ENCODE measurements at regions not wholly inside any gene's neighbourhood (a gene's known extent, or its start where the extent isn't known, plus 50 kb on each side); places are given as distances from the start of the nearest gene placed in this dataset.
A peak's percentile ranks its signal among the peaks of the same experiment; 100 is the strongest.

DNA sequence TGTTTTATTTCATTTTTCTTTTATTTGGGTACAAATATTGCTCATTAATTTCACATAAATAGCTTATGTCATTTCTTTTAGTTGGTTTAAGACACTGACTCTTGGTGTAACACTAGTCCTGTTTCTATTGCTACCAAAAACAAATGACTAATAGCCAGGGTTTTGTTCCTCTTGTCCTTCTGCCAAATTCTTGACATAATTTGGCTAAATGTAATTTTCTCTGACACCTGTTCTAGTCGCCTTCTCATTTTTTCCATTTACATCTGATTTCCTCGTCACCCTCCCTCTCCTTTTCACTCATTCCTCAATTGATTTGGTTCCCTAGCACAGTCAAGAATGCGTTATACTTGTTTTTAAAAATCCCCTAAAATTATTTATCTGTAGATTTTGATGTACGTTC is 1718.7 kb downstream of the EFNB2 start:
- DNase-seq (ENCODE audit: low read depth in 2 of 2) = no peak

DNA sequence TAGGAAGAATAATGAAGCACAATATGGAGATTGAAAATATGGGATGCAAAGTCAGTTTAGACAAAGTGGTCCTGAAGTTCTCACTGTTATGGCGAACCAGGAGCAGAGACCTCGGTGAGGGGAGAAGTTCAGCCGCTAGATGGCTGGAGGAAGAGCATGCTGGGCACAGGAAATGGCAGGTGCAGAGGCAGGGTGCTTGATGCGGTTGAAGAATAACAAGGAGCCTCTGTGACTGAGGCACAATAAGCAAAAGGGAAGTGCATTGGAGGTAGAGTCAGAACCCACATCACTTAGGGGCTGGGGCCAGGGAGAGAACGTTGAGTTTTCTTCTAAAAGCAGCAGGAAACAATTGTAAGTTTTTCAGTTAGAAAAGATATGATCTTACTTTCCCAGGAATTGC is 1725.2 kb downstream of the EFNB2 start:
- DNase-seq (ENCODE audit: low read depth in 2 of 2) = no peak

DNA sequence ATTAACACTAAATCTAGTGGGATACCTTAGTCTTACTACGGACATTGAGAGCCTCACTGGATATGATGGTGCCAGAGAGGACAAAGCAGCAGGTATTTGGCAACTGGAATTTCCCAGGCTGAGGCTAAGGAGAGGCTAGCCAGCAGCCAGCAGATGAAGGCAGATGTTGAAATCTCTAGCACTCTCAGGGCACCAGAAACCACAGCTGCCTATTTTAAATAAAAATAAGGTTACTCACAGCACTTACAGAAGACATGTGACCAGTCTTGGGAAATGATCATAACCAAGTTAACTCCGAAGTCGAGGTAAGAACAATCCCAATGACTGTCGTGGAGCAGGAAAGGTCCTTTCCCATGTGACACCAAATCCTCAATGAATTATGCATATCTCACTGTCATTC is 1726.0 kb downstream of the EFNB2 start:
- DNase-seq (ENCODE audit: low read depth in 2 of 2) = no peak

DNA sequence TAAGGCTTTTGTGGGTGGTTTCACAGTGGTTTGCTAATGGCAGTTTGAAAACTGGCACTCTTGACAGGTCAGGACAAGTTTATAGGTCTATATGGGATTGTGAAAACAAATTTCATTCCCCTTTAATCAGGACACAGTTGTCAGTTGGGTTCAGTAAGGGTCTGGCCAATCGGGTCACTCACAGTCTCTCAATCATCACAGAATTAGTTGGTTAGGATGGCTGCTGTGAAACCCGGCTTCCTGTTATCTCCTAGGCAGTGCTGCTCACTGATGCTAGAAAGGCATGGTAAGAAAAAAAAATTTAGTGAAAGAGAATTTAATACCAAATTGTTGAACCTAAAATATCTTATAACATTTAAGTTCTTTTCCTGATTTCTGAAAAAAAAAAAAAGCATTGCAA is 1730.1 kb downstream of the EFNB2 start:
- no peak for DNase-seq (ENCODE audit: low read depth in 2 of 2)

DNA sequence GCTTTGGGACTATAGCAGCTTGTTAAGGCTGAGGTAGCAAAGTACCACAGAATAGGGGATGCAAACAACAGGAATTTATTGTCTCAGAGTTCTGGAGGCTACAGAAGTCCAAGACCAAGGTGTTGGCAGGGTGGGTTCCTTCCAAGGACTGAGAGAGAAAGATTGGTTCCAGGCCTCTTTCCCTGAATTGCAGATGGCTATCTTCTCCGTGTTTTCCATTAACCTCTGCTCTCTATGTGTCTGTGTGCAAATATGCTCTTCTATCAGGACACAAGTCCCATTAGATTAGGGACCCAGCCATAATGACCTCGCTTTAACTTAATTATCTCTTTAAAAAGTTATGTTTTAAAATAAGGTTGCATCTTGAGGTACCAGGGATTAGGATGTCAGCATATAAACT is 1732.9 kb upstream of the SLC10A2 start:
- no peak for DNase-seq (ENCODE audit: low read depth in 2 of 2)

DNA sequence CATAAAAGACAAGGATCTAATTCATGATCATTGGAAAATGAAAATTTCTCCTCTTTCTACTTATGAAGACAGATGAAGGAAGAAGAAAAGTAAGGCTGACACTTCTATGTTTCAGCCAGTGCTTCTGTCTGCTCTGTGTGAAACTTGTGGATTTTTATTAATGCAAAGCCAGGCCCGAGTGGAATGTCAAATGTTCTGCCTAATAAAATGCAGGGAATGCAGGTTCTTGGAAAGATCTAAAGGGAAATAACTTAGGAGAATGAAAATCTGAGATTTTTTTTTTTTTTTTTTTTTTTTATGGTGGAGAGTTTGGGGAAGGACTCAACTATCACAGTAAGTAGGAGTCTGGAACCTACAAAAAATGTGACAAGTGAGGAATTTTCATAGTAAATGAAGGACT is 1732.3 kb upstream of the SLC10A2 start:
- no peak for DNase-seq (ENCODE audit: low read depth in 2 of 2)

DNA sequence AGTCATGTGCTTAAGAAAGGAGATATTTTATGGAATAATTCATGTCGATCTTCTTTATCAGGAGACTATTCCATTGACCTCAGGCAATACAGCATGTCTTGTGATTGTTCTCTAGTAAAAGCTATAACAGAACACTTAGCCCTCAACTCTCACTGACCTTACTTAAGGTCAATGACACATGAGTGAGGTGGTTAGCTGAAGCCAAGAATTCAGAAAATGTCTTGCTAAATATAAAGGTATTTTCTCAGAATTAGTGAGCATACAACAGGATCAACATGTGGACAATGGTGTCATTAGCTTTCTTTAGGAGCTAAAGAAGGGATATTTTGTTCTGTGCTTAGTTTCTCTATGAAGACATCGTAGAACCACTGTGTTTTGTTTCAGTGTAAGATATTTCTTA is 1730.4 kb upstream of the SLC10A2 start:
- DNase-seq (ENCODE audit: low read depth in 2 of 2) = no peak

DNA sequence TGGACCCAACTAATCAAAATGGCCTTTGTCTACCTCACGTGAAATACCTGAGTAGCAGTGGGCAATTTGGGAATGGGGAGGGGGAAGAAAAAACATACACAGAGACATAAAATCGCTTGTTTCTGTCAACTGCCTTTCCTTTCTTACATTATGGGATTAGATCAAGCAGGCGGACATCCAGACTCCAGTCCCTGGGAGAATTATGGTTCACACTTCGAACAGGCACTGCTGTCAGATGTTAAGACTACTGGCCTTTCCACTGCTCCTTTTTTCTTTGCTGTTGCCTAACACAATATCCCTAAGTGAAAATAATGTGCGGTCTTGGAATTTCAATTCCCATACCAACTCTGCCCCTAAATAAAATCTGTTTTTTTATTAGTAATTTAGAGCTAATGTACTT is 1719.7 kb upstream of the SLC10A2 start:
- DNase-seq (ENCODE audit: low read depth in 2 of 2) = no peak

DNA sequence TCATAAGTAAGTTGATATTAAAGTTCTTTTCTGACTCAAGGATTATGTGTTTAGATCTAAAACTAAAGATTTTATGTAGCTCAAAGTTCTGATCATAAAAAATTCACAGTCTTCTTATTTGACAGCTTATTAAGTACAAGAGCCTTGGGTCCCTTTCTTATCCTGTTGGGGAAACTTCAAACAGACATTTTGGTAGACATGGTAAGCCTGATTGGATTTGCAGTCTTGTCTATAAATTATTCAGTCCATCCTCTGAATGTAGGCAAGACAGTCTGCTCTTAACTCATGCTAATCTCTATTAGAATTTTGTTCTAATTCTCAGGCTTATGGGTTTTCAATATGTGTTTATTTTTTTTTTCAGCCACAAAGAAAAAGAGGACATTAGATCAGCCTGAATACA is 1718.7 kb upstream of the SLC10A2 start:
- no peak for DNase-seq (ENCODE audit: low read depth in 2 of 2)

DNA sequence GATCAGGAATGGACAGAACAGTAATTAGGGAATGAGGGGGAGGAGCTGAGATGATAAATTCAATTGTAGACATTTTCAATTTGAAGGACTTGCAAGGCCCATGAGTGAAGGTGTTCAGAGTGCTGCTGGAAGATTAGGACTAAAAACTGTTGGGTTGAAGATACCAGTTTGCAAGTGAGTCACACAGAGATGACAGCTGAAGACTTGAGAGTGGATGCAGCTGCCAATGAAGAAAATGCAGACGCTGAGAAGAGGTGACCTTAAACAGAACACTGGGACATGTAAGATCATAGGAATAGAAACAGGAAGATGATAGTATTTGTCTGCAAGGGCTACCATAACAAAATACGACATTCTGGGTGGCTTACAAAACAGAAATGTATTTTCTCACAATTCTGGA is 1716.5 kb upstream of the SLC10A2 start:
- no peak for DNase-seq (ENCODE audit: low read depth in 2 of 2)

DNA sequence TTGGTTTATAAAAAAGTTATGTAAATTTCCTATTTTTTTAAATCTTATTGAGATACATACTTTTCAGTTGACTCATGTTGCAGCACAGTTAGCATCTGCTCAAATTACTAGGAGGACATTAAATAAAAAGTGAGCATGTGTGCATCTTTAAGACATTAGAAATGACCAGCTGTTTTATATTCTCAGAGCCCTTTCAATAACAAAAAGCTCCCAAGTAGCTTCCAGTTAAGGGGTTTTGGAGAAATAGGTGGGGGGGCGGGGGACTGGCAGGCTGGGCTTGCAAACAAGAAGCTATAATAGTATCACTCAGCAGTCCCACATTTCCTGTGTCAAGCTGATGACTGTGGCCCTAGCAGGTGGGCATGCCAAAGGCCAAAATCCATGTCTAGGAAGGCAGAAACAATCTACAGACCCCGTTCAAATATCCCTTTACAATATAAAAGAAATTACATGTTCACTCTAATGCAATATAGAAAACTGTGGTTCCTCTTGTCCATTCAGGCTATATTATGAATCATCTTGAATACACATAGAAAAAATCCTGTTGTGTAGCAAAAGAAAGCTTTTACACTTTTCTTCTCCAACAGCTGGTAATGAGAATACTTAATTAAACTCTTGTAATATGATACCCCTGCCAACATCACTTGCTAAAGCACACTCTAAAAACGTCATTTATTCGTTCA is 1713.2 kb upstream of the SLC10A2 start:
- no peak for DNase-seq (ENCODE audit: low read depth in 2 of 2)

DNA sequence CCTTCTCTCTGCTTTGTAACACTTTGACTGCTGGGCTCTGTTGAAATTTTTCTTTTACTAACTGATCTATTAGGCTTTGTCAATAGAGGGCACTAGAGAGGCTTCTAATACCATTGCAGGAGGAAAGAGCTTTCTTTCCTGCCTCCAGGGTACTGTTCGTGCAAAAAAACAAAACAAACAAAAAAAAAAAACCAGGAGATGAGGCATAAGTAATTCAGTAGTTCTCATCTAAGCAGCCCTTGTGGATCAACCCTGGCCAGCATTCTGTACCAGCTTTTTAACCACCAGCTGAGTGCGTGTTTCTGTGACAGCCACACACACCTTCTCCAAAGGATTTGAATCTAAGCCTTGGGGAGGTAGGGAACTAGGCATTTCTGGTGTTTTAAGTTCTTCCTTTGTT is 1707.6 kb upstream of the SLC10A2 start:
- DNase-seq (ENCODE audit: low read depth in 2 of 2) = peak; percentile 37 to 62

DNA sequence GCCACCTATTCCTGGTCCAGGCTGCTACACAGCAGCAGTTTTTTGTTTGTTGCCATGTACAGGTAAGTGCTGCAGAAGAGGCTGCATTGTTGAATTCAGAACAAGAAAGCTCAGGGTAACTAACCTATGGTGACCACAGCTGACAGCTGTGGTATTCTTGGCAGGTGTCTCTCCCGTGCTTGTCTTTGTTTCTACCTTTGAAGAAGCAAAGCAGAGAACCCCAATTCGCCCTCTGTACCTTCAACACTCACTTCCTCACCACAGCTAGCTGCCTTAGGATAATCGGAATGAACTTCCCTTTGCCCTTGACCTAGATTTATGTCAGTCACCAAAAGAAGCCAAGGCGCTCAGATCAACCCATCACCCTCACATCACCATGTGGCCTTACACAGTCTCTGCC is 1703.3 kb upstream of the SLC10A2 start:
- no peak for DNase-seq (ENCODE audit: low read depth in 2 of 2)

DNA sequence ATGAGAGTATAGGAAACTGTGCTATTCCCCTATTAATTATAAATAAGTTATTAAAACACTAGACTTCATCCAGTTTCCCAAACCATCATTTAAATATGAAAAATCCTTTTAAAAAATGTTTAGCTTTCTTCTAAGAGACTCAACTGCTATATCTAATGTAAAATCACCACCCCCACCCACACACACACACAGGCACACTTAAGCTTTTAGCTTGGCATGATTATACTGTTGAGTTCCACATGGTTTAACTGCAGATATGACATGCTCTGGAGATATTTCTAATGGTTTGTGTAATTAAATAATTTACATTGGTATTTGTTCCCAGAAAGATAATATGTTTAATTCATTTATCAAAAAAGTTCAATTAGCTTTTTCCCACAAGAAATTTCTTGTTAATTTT is 1700.1 kb upstream of the SLC10A2 start:
- DNase-seq (ENCODE audit: low read depth in 2 of 2) = no peak

DNA sequence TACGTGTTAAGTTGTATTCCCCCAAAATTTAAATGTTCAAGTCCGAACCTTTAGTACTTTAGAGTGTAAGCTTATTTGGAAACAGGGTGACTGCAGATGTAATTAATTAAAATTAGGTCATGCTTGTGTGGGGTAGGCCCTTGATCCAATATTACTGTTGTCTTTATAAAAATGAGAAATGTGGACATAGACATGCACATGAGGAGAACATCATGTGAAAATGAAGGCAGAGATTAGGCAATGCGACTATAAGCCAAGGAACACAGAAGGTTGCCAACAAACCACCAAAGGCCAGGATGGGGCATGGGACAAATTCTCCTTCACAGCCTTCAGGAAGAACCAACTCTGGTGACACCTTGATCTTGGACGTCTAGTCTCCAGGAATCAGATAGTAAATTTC is 1698.4 kb upstream of the SLC10A2 start:
- DNase-seq (ENCODE audit: low read depth in 2 of 2) = no peak

DNA sequence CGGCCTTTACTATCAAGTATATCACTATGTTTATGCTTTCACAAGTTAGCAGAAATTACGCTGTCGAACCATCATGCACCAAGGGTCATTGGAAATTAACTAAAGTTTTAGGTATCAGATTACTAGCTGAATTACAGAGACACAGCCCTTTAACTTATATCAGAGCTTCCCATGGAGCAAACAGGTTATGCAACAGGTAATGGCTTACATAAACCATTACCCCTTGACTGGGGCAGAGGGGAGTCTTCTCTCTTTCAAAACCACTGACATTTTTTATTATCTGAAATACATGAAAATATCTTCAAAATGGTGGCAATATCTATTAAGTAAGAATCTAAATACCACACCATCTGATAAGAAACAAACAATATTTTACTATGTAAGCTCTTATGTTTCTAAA is 1692.9 kb upstream of the SLC10A2 start:
- no peak for DNase-seq (ENCODE audit: low read depth in 2 of 2)

DNA sequence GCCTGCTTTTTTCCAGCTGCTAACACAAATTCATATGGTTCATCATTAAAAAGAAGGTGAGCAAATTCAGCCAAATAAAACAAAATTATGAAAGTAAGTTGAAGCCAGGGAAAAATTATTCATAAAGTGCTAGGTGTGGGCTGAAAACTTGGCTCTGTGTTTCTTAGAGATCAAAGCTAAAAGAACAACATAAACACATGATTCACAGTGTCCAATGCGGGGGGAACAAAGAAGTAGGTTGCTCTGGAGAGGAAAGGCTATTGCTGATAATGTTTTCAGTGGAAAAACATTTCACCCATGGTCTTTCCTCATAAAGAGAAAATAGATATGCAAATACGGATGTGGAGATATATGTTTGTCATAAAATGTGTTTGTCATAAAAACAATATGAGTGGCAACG is 1691.5 kb upstream of the SLC10A2 start:
- peak in 1 of 2 donors; percentile 29 for DNase-seq (ENCODE audit: low read depth in 2 of 2)

DNA sequence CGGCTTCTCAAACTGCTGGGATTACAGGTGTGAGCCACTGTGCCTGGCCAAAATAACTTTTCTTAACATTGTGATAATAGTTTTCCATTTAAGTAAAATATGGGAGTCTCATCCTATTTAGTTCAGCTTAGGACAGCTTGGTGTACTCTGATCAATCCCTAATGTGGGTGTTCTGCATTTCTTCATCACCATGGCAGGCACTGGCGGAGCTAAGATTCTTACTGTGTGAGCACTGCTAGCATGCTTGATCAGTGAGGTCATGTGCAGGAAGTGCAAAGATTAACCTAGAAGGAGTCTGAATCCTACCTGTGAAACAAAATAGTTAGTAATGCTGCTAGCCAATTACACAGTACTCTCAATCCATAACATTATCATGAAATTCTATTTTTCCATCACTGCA is 1684.2 kb upstream of the SLC10A2 start:
- no peak for DNase-seq (ENCODE audit: low read depth in 2 of 2)

DNA sequence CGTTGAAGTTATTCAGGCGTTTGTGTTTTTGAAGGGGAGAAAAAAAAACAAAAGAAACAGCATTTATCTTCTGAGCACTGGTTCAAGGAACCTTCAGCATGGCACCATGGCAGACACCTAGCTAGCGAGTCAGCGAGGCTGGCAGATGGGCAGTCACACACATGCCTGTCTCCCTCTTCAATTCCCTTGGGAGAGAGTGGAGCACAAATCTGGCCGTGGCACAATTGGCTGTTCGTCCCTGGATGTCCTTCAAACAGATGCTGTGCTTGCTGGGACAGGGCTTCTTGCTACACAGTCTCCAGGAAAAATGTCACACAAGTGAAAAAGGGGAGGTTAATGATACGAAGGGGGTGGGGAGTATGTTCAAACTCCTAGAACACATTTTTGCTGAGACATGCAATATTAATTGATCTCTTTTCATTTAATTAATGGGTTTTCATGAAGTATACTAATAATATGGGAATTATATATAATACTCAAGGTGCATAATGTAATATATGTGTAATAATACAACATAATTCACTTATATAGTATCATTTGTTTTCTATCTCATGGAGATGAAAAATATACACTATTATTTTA is 1674.5 kb upstream of the SLC10A2 start:
- no peak for DNase-seq (ENCODE audit: low read depth in 2 of 2)

DNA sequence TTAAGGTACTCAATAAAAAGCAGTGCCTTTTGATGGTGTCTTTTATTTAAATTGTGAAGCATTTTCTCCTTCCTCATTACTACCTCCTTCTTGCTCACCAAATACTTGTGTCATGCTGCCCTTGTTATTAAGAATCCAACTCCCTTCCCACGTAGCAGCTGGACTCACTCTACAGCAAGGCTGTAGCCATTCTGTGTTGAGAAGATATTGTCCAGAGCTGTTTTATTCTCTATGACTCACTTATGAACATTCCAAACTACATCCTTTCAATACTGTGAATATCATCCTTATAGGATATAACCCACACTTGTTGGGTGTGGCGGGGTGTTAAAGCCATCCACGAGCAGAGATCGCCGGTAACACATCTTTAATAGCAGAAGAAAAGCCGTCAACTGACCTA is 1671.5 kb upstream of the SLC10A2 start:
- no peak for DNase-seq (ENCODE audit: low read depth in 2 of 2)

DNA sequence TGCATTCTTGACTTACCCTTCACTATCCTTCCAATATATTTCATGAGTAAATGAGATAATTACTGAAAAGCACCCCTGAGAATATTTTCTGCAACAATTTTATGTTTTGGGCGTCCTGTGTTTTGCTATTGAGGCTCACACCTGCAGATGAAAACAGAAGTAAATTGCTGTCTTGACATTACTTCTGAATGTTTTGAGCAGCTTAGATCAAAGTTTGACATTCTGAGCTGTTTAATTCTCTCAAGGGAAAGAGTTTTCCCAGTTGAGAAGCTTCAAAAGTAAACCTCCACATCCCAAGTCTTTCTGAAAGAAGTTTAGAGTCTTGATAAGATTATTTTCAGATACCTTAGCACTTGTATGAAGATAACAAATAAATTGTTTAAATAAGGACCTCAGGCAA is 1667.2 kb upstream of the SLC10A2 start:
- no peak for DNase-seq (ENCODE audit: low read depth in 2 of 2)

DNA sequence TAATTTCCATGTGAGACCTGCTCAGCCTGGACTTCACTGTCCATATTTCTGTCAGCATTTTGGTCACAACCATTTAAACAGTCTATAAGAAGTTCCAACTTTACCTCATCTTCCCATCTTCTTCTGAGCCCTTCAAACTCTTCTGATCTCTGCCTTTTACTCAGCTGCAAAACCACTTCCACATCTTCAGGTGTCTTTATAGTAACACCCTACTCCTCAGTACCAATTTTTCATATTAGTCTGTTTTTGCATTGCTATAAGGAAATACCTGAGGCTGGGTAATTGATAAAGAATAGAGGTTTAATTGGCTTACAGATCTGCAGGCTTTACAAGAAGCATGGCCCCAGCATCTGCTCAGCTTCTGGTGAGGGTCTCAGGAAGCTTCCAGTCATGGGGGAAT is 1648.9 kb upstream of the SLC10A2 start:
- DNase-seq (ENCODE audit: low read depth in 2 of 2) = no peak

DNA sequence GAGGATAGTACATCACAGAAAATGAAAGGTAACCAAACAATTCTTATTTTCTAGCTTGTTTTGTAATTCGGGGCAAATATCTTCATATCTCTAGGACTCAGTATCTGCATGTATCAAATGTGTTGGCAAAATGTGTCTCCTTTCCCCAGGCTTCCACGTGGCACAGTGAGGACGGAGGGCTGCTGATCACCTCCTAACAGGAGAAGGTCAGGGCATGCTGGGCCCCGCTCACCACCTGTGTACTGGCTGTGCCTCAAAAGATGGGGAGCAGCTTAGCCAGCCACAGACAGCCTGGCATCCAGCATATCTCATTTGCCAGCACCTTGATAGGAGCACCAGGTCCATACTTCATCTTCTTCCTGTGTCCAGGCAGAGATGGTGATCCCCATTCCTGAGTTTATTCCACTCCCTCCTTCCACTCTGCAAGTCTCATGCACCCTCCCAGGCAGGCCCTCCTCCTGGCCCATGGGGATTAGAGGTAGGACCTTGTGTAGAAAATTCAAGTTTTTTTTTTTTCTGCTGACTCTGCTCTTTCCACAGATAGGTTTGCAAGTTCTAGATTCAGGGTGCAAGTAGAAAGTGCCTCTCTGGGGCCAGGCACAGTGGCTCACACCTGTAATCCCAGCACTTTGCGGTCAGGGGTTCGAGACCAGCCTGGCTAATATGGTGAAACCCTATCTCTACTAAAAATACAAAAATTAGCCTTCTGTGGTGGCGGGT is 1639.0 kb upstream of the SLC10A2 start:
- DNase-seq (ENCODE audit: low read depth in 2 of 2) = no peak
